HG02642 (cell line): ENCODE measurements at regions not wholly inside any gene's neighbourhood (a gene's known extent, or its start where the extent isn't known, plus 50 kb on each side); places are given as distances from the start of the nearest gene placed in this dataset.

Experiments
- ATAC-seq: cut with Tn5 transposase; IDR thresholded peaks from one replicate; pipeline ENCODE4 v1.9.1; 2021; ENCODE audit warnings: mild to moderate bottlenecking; ENCODE audit not compliant: unreplicated experiment, poor library complexity

DNA sequence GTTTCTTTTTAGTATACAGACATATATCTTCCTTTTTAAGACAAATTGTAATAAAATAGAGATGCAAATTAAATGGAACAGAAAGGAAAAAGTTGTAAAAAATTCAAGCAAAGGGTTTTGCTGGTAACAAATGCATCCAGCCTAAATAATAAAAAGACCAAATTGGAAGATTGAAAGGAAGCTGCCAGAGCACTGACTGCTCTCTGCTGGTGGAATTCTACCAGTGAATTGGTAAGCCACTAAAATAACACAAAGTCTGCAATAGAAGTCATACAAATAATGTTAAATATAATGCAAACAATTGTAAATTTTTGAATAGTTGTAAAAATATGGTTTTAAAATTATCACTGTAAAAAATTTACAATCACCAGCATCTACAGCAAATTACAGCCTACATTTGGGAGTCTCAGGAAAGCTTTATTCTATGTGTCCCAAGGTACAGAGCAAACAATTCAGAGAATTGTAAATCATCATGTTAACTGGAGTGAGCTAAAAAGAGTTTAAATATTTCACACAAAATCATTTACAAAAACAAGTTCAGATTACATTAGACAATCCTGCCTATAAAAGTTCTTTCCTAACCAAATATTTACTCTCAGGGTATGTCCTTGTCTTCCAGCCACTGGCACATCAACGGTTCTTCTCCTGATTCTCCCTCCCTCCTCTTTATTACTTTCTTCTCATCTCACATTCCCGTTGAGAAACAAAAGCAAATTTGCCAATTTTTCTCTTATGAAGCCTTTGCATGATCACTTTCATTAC is 1322.5 kb downstream of the PCDH7 start:
- ATAC-seq = no peak

DNA sequence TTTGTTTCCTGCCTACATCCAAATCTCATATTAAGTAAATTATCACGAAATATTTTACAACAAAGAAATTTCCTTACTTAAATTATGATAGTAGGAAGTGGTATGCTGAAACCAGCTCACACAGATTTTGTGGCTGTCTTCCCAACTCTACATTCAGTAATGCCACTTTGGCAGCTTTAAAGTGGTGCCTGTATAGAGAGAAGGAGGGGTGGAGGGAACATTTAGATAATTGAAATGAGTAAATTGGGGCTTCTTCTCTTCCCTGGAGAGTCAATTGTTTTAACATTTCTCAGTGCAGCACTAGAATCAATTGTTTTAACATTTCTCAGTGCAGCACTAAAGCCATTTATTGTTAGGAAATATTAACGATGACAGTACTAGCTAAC is 1323.1 kb downstream of the PCDH7 start:
- ATAC-seq = no peak

DNA sequence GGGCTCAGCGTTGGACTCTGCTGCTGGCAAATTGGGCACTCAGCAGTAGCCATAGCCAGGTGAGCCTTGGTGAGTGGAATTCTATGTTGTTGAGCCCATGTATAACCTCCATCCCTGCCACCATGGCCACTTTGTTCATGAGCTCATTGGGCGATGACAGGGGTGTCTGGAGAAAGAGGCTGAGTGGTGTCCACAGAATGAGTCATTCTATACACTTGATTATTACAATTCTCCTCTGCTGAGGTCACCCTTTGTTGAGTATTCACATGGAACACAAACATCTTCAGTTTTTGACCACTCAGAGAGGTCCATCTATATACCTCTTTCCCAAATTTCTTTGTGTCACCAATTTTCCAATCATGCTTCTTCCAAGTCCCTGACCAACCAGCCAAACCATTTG is 1341.7 kb downstream of the PCDH7 start:
- ATAC-seq = no peak

DNA sequence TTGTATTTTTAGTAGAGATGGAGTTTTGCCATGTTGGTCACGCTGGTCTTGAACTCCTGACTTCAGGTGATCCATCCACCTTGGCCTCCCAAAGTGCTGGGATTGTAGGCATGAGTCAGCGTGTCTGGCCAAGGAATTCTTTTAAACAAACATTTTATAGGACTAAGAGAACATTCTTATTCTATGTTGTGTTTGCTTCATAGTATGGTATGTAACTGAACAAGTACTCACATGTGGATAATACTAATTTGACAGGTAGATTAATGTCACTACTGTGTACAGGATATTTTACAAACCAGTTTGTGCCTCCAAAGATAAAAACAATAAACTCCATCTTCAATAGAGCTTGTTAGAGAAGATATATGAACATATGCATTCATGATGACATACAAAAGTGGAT is 1353.4 kb downstream of the PCDH7 start:
- ATAC-seq = no peak

DNA sequence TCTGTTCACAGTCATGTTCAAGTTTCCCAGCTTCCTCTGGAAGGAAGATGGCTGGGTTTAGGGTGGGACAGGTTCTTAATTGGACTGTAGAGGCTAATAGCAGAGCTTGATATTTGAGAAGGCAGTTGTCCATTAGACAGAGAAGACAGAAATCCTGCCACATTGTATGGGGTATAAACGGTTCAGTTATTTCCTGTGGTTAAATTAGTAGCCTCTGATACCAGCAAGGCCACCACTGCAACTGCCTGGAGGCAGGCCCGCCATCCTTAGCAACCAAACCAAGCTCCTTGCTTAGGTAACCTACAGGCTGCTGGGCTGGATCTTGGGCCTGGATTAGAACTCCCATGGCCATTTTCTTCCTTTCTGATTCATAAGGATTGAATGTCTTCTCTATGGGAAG is 1367.0 kb downstream of the PCDH7 start:
- no peak for ATAC-seq

DNA sequence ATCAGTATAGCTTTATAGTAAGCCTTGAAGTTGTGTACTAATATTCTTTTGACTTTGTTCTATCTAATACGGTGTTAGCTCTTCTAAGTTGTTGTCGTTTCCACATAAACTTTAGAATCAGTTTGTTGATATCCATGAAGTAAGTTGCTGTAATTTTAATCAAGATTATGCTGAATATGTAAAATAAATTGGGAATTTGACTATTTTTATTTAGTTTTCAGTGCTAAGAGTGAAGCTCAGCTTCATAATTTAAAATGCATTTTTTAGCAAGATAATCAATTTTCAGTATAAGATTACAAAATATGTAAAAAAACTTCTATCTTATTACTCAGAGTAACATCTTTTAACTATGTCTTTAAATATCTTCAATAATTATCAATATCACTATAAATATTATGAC is 1374.8 kb downstream of the PCDH7 start:
- no peak for ATAC-seq

DNA sequence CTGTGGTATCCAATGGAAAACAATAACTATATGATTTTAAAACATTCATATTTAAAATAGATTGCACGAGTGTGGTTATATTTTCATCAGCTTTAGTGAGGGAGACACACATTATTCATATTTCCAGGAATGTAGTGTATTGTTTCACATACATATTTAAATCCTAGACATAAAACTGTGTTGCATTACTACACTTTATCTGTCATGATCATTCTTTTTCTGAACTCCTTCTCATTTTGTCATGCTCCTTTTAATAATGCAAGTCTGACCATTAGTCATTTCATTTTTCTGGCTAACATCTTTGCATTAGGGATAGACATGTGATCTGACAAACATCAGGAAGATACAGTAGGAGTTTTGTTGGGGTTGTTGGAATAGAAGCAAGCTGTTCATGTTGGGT is 1382.7 kb downstream of the PCDH7 start:
- ATAC-seq = no peak

DNA sequence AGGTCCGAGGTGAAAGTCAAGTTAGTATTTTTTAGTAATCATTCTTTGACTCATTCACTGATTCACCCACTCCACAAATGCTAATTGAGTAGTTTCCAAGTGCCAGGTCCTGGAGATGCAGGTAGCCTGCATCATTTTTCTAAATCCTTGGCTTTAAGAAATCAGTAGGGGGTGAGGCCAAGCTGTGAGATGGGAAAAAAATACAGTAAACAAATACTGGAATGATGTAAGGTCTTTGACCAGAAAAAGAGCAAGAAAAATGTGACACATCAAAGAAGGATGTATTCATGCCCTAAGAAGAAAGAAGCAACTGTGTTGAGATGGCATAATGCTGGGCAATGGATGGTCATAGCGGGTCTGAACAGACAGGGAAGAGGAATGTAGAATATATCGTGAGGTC is 1386.6 kb downstream of the PCDH7 start:
- ATAC-seq = no peak

DNA sequence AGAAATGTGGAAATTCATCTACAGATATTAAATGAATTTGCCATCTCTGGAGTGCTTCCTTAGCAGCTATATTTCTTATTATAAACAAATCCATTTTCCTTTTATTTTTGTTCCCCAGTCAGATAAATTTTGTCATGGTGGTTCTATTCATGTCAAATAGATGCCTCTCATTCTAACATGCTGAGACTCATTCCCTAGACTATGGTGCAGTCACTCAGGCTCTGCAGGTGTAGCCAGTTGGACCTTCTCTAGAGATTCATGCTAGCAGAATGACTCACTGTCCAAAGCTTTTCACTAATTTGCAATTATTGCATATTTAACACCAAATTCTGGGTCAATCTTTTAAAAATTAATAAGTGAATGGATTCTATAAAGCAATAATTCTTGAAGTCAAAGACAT is 1392.7 kb downstream of the PCDH7 start:
- ATAC-seq = no peak

DNA sequence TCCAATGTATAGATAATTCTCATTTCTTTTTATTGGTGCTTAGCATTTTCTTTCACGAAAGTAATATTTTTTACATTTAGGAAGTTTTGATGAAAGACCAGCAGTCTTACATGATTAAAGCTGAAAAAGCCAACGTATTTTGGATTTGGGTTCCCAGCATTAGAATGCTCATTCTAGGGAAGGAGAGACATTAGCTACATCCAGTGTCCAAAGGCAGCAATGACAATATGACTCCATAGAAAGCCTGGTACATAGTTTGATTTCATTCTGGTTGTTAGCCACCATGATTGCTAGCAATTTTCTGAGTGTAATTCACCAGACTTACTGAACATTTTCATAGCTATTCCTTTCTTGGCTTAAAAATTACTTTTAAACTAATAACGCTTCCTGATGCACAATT is 1397.5 kb downstream of the PCDH7 start:
- ATAC-seq = no peak

DNA sequence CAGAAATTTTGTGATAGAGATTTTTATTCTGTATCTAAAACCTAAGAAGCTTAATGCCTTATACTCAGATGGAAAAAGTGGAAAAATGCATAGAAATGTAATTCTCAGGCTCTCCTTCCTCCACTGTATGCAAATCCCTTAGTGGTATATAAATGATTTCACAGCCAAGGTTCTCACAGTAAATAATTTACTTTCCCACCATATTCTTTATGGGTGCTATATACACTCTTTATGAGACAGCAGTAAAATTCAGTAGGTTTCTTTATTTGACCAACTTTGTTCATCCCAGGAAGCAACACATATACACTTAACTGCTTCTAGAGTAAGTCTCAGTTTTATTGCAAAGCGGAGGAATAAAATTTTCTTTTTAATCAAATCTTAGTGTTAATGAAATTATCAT is 1399.7 kb downstream of the PCDH7 start:
- ATAC-seq = no peak

DNA sequence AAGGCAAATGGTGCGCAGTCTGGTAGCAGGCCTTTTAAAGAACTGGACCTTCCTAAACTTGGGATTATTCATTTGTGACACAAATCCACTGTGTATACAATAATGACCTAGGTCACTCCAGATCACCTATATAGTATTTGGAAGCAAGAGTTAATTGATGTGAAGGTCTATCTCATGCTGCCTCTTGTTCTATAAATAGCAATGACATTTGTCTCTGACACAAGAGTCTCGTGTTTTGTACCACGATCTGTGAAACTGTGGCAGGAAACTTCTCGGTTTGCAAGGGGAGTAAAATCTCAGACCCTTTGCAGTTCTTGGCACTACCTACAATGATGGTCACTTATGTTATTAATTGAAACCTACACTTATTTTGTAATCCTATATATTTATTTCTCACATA is 1408.4 kb downstream of the PCDH7 start:
- ATAC-seq = no peak

DNA sequence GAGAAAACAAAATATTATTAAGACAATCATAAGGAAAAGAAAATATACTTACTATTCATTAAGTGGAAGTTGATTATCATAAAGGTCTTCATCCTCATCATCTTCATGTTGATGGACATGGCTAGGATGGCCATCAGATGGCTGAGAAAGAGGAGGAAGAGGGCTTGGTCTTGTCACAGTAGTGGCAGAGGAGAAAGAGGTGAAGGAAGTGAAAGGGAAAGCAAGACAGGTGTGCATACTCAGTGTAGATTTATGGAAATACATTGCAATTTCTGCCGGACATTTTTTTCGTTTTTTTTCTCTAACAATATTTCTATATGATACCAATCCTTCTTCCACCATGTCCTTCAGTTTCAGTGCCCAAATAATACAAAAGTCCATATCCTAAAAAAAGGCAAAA is 1409.8 kb downstream of the PCDH7 start:
- ATAC-seq = no peak

DNA sequence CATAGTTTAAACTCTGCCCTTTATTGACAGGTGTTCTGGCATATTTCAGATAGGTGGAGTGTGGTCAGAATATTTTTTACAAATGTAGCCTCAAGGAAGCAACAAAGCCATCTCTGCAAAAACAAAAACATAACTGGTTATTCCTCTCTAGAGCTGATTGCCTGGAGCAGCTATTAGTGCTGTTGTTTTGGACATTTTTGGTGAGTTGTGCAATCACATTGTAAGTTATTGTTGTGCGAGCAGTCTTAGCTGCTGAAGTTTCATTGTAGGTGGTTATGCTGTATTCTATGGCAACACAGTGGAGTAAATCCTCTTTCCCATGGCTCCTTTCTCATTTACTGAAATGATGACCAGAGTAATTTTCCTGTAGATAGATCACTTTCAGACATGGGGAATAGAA is 1413.0 kb downstream of the PCDH7 start:
- no peak for ATAC-seq

DNA sequence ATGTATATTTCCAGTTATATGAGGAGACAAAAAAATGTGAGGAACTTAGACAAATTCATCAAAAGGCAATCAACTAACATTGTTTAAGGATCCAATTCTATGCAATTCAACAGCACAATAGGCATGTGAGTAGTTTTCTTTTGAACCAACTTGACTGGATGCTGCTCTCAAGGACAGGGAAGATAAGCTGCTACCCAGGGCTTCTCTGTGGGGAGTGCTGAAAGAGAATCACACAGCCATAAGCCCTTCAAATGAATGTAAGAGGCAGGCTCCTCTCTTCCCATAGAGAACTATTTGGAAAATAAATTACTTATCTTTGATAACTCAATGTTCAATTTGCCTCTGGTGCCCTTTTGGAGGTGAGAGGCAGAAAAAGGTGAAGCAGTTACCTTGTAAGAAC is 1413.6 kb downstream of the PCDH7 start:
- no peak for ATAC-seq

DNA sequence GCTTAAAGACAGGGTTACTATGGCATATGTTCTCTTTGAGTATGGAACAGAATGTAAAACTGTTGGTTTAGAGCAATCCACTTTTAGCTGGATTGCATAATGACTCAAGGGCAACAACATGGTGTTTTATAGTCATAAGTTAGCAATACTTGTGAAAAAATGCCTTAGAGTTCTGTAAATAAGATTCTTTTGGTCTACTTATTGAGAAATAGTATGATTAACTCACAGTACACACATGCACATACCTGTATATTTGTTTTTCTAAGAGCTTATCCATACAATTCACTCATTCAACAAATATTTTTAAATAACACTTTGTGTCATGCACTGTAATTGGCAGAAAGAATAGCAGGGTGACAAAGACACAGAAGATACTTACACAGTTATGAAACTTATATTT is 1415.5 kb downstream of the PCDH7 start:
- no peak for ATAC-seq

DNA sequence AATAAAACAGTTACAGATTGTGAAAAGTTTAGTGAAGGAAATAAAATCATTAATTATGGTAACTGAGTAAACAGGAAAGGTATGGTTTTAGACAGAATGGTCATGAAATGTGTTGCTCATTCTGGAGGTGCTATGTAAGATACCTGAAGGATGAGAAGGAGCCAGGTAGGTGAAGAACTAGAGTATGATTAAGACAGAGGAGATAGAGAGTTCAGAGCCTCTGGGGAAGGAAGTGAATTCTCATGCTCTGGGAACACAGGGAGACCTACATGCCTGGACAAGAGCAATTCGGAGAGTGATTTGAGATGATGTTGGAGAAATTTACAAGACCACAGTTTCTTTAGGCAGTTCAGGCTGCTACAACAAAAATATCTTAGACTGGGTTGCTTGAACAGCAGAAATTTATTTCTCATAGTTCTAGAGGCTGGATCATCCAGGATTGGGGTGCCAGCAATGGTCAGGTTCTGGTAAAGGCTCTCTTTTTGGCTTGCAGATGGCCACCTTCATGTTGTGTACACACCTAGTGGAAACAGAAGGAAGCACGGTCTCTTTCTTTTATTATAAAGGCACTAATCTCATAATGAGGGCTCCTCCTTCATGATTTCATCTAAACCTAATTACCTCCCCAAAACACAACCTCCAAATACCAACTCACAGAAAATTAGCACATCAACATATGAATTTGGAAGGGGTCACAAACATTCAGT is 1416.1 kb downstream of the PCDH7 start:
- ATAC-seq = no peak

DNA sequence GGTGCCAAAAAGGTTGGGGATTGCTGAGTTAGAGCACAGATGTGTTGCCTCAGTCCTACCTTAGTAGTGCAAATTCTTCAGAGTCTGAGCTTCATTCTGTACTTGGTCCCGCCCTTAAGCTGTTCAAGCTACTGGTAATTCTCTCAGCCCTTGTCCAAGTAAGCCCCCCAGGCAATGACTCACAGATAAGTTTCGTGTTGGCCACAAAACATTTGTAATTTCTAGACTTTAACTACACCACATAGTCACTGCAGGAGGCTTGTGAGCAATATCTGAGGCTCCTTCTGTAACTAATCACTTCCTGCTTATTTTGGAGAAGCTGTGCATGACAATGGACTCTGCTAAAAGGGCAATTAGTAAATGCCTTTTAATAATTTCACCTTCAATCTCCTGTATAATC is 1420.5 kb downstream of the PCDH7 start:
- ATAC-seq = no peak

DNA sequence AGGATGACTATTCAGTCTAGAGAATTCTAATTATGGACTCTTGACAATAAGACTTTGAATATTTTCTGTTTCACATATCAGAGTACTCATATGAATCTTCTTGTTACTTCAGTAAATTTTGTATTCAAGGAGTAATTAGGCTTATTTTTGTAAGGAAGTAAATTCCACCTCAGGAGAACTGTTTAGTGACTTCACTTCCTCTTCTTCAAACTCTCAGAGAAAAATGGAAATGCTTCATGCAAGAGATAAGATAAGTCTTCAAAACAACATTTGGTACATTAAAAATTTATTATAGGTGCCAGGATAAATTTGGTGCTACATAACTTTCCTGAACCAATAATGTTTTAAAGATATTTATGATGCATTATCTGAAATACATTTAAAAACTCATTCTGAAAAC is 1421.9 kb downstream of the PCDH7 start:
- ATAC-seq = no peak

DNA sequence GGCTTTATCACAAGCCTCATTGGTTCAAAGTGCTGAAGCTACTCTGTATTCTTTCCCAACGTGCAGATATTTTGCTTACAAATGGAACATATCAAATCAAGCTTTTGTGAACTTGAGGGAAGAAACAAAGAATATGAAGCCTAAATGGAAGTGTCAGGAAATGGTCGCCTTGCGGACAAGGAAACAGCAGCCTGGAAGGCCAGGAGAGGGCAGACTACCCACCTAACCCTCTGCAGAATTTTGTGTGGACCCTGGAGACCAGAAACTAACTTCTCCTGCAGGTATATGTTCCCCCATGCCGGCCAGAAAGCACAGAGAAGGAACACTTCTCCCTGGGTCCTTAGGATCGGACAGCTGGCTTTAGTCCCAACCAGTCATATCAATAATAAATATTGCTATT is 1425.8 kb downstream of the PCDH7 start:
- ATAC-seq = no peak

DNA sequence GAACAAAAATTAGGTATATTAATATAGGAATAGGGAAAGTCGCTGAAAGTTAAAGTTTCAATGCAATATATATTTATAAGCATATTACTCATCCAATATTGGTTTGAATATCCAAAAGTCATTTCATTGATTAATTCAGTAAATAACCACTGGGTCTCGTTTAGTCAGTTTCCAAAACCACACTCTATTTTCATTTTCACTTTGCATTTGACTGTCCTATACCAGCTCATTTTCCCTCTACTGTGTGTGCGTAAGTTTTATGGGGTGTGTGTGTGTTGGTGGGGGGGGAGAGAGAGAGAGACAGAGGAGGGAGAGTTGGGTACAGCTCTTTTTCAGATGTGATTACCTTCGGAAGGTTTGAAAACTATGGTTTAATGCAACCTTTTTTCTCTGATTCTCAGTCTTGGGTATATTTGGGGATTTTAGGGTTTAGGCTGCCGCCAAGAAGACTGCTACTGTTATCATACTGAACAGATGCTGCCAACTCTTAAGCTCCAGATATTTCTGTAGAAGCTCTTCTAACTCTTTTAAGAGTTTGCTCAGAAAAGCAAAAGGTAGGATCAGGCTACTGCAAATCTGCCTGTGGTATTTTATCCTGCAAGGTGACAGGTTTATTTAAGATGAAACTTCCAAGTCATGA is 1427.4 kb downstream of the PCDH7 start:
- no peak for ATAC-seq
